GM21528 (cell line): ENCODE measurements at regions not wholly inside any gene's neighbourhood (a gene's known extent, or its start where the extent isn't known, plus 50 kb on each side); places are given as distances from the start of the nearest gene placed in this dataset.

Experiments used
- ATAC-seq: cut with Tn5 transposase; IDR thresholded peaks from one replicate; pipeline ENCODE4 v1.9.1; 2021; ENCODE audit warnings: mild to moderate bottlenecking, moderate library complexity; ENCODE audit not compliant: unreplicated experiment, low FRiP score

DNA sequence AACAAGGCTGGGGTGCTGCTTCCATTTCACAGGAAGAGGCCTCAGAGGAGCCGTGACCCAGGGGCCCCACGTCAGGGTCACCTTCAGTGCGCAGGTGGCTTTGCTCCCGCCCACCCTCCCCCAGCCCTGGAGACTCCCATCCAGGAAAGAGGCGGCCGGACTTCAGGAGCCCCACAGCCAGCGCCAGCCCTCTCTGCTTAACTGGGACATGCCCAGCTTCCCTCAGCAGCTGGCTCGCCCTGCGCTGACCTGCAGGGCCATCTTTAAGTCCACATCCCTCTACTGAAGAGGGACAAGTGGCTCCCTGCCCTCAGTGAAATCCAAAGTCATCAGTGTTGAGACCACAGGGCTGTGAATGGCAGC, 141.9 kb upstream of the PPP2R2D start:
- no peak for ATAC-seq

DNA sequence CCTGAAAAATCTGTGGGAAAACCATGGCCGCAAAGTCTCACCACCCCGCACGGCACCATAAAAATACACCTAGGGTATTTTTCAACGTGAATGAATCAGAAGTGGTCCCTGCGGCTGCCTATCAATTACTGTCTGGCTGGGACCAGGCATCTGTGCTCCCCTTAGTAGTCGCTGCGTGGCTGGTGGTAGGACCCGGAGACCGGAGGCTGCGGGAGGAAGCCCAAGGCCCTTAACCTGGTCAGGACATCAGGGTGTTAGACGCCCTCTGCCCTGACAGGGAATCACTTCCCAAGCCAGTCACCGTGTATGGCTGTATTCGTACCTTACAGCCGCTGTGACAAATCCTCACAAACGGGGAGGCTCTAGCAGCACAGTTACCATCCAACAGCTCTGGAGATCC, 141.5 kb upstream of the PPP2R2D start:
- no peak for ATAC-seq

DNA sequence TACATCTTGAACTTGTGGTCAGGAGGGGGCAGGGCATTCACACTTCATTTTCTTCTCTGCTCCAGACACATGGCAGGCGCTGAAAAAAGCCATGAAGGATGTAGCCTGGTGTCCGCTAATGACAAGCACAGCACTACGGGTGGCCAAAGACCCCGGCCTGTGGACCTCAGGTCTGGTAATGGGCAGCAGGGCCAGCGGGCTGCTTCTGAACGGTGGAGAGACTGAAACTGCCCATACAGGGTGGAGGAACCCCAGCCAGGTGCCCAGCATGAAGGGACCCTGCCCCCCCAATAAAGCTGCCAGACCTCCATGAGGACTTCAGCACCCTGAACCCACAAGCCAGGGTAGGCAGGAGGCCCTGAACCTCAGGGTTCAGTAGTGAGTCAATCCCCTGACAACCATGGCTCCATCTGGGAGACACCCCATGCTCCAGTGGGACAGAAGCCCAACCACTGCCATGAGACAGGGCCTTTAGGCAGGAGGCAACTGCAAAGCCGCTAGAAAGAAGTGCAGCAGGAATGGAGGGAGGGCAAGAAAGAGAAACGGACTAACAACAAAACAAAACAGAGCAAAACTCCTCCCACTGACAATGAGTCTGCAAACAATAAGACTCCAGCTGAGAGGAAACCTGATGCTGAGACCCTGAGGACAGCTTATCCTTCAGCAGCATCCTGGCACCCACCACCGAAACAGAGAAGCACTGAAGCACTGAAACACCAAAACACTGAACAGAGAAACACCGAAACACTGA, 140.2 kb upstream of the PPP2R2D start:
- ATAC-seq, result no peak

DNA sequence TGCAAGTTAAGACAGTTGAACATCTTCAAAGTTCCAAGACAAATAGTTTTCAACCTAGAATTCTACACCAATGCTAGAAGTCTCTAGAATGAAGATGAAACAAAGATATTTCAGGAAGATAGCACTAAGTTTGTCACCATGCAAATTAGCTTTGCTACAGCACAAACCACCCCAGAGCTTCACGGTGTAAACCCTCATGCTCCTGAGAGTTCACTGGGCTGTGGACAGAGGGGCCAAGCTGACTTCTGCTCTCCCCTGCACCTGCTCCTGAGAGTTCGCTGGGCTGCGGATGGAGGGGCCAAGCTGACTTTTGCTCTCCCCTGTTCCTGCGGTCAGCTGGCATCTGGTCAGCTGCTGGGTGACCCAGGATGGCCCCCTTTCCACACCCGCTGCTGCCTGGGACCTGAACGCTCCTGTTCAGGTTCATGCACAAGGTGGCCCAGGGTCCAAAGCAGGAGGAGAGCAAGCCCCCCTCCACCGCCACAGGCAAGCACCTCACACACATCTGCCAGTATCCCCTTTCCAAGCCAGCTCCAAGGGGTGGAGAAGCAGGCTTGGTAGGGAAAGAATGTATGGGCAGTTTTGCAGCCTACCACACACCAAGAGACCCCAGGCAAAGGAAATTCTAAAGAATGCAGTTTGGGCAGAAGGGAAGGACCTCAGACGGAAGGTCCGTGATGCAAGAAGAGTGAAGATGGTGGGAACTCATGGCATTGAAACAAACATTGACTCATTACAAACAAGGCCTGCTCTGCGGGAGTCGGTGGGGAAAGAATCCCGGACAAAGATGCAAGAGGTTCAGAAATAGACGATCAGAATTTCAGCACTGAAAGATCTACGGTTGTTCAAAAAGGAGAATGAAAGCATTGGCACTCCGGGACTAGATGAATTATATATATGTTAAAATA, 137.8 kb upstream of the PPP2R2D start:
- no peak for ATAC-seq

DNA sequence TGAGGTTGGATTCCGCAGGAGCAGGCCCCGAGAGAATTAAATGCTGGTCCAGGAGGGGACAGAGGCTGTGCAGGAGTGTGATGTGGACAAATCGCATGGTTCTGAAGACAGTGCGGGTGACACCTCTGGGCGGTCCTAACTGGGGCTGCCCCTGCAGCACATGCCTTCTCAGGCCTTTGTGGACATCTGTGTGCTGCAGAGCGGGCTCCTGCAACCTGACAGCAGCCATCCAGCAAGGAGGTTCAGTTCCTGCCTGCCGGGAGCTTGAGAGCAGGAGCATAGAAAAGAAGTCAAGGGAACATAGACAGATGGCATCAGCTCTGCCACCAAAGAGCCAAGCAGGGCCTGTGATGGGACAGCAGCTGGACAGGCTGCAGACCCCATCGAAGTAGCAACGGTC, 135.9 kb upstream of the PPP2R2D start:
- no peak for ATAC-seq

DNA sequence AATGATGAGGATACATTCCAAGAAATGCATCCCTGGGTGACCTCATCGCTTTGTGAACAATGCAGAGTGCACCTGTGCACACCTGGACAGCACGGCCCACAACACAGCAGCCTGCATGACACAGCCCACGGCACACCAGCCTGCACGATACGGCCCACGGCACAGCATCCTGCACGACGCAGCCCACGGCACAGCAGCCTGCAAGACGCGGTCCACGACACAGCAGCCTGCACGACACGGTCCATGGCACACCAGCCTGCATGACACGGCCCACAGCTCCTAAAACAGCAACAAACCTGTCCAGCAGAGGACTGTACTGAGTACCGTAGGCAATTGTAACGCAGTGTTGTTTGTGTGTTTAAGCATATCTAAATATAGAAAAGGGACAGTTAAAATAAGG, 134.7 kb upstream of the PPP2R2D start:
- no peak for ATAC-seq

DNA sequence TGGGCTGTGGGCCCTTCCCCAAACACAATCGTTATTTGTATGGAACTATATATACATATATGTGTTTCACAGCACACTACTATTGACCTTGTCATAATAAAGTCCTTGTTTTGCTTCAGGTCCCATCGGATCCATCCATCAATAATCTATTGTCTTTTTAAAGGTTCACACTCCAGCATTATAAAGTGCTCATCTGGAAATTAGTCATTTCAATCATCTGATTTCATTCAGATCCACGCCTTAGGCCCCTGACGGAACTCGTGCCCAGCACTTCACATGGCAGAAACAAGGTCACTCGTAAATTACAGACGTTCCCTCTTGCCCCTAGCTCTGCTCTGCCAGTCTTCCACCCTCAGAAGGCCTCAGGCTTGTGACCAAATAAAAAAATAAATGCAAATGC, 133.1 kb upstream of the PPP2R2D start:
- no peak for ATAC-seq

DNA sequence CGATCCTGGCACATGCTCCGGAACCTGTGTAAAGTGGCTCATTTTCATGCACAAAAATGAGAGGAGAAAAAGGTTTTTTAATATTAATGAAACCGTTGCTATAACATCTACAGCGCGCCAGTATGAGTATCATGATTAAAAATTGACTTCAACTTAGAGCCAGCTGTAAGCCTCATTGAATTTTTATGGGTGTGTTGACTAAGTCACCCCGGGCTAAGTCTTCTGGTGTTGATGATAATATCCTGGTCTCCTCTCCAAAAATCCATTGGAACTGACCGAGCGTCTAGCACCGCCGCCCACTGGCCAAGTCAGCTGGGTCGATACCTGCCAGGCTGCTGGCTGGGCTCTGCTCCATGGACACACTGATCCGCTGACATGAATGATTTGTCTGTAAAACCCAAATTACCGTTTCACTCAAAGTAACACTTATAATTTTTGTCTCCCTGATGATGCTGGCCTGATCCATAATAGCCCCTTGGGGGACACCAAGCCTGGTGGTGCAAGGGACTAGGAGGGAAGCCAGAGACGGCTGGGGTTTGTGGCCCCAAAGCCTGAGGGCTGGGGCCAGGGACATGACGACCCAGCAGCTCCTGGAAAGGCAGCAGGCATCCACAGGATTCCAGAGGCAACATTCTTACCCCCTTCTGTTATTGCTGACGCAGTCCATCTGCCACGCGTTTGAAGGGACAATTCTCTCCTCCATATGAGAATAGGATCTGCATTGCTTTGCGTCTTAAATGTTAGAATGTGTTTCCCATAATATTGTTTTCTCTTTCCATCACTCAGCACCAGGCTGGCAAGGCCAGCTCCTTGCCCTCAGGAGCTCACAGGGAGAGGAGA, 131.0 kb upstream of the PPP2R2D start:
- ATAC-seq, result no peak

DNA sequence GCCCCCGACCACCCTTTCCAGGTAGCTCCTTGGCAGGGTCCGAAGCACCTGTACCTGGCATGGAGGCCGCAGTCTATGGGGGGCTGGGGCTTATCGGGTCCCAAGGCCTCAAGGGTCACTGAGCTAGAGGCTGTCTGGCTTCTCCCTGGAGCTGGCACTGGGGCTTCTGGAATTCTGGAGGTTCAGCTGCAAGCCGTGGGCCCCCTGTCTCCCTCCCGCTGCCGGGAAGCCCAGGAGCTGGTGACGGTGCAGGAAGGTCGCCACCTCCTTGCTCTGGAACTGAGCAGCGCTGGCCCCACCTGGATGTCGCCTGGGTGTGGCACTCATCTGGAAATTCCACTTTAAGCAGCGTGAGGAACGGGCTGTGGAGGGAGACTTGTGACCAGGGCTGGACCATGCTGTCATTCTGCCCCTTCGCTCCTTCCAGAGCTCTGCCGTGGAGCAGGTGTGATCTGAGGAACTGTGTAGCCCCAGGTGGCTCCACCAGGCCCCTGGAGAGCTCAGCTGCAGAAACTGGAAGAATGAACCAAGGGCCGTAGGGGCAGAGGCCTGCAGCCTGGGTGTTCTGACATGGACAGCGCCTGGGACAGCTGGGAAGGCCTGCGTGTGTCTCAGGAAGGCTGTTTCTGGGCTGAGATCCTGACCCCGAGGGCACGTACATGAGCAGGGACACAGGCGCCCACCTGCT, 129.7 kb upstream of the PPP2R2D start:
- no peak for ATAC-seq

DNA sequence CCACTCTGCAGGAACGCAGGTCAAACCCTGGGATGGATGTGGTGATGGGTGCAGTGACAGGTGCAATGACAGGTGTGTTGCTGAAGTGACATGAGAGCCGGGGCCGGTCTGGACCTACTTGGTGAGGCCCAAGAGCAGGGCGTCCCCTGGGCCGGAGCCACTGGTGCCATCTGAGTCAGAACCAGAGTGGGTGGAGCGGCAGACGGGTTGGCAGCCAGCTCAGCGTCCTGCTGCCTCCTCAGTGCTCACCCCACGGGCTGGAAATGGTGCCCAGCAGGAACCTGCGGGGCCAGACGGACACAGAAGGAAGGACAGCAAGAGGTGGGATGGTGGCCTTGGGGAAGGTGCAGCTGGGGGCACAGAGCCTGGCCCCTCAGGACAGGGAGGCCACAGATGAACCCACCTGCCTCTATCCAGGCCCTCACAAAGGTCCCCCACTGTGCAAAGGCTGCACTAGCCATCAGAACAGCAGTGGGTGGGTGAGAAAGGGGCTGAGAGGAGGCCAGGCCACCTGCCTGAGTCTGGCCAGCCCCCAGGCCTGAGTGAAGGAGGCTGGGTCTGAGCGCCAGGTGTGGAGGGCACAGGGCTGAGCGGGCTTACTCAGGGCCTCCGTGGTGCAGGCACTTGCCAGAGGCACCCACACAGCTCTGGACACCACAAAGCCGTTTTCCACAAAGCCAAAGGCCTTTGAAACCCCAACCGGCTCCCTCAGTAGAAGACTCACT, 129.0 kb upstream of the PPP2R2D start:
- ATAC-seq, result no peak

DNA sequence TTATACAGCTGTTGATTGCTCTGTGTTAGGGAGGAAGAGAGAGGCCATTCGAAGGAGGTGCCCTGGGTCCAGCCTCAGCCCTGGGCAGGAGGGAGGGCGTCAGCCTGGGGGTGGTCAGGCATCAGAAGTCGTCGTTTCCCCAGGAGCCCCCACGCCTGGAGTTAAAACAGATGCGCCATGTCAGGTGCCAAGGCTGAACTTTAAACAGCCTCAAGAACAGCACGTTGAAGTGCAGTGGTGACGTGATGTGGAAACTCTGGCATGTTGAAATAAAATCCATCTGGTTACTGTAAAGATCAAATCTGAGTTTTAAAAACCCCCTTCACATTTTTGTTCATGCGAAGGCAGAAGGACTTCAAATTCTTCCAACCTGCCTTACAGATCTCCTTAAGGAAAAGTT, 128.4 kb upstream of the PPP2R2D start:
- ATAC-seq, result no peak

DNA sequence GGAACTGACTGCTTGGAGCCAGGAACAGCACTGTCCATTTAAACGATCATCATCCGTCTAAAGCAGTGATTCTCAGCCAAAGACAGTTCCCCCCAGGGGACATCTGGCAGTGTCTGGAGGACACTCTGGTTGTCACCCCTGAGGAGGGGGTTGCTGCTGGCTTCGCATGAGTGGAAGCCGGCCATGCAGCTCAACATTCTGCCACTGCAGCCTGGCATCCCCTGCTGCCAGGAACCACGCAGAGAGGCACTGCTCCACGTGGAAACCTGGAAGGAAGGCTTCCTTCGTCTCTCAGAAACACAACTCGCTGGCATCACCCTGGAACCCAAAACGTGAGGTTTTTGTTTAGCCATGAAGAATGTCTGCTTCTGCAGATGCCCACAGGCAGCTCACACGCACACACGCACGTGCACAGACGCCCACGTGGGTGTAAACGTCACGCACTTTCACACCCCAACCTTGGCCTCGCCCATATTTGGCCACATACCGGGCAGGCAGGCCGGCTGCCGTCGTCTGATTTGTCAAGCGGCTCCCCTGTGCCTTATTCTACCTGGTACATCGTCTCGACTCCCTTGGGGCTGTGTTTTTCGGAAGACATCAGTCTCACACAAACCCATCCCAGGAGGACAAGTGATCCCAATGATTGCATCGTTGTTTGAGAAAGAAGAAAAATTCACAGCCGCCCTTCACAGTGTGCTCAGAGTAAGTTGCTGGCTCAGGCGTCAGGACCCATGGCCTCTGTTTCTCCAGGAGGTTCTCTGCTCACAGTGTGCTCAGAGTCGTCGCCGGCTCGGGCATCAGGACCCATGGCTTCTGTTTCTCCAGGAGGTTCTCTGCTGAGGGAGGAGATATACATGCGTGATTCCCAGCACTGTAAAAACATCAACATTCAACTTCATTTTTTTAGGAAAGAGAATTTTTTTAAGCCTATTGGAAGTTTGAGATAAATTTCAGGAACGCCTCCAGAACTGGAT, 127.2 kb upstream of the PPP2R2D start:
- ATAC-seq, result no peak

DNA sequence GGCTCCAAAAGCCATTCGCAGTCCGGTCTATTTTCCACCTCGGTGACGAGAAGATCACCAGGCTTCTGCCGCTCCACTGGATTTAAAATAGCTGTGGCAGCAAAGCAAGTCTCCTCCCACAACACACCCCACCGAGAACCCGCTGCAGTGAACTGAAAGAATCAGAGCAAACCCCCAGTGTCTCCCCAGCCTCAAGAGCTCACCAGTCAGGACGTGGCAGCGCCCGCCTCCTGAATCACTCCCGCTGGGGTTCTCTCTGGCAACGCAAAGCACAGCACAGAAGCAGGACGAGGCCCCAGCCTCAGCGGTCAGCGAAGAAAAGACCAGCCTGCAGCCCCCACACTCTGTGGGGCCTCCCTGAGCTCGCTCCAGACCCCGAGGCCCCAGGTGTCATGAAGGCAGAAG, 126.1 kb upstream of the PPP2R2D start:
- no peak for ATAC-seq

DNA sequence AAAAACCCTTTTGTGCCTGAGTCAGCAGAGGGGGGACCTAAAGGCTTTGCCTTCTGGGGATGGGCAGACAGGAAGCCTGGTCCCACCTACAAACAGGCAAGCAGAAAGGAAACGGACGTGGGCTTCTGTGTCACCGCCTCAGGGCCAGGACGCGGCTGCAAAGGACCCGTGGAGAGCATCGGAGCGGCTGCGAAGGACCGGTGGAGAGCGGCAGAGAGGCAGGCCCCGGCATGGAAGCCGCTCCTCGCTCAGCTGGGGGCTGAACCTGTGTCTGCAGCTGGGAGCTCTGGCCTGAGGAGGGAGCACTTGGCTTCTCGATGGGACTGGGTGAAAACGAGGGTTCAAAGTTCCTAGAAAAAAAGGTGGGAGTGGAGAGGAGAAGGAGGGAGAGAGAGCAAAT, 125.4 kb upstream of the PPP2R2D start:
- no peak for ATAC-seq

DNA sequence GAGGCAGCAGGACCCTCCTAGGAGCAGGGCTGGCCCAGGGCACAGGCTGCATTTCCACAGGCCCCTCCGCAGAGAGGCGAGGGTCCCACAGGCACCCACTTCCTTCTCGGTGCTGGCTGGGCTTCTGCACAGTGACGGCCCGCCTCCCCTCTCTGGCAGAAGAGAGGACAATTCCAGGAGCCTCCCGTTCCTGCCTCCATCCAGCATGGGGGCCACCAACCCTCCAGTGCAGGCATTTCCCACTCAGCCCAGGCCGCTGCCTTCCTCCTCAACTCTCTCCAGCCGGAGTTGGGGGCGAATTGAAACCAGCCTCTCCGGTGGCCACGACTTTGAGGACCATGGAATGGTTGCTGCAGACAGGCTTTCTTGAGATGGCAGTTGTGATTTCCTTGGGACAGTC, 125.0 kb upstream of the PPP2R2D start:
- no peak for ATAC-seq

DNA sequence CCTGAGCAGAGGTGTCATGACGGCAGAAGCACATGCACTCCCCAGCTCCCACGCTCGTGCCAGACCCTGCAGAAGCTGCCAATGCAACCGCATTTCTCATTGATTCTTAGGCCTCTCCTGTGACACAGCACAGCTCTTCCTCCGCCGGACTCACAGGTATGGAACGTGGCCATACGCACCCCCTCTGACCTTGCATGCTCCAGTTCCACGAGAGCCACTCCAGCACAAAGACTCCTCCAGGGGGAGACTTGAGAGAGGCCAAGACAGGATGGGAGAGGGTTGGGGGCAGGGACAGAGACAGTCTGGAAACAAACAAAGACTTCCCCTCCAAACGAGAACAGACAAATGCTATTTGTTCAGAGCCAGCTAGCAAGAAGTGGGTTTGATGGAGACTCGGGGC, 124.3 kb upstream of the PPP2R2D start:
- ATAC-seq, result no peak

DNA sequence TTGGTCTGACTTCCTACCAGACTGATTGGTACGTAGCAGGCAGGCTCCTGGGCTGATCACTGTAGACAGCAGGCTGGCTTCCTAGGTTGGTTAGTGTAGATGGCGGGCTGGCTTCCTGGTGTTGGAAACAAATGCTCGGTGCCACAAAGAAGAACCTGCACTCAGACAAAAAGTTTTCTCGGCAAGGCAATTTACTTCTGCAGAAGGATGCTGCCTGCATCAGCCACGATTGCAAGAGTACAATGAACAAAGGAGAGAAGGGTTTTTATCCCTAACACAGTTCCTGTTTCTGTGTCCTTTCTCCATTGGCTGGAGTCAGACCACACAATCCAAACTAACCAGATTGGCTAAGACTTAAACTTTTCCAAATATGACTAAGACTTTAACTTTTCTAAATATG, 123.6 kb upstream of the PPP2R2D start:
- ATAC-seq, result no peak

DNA sequence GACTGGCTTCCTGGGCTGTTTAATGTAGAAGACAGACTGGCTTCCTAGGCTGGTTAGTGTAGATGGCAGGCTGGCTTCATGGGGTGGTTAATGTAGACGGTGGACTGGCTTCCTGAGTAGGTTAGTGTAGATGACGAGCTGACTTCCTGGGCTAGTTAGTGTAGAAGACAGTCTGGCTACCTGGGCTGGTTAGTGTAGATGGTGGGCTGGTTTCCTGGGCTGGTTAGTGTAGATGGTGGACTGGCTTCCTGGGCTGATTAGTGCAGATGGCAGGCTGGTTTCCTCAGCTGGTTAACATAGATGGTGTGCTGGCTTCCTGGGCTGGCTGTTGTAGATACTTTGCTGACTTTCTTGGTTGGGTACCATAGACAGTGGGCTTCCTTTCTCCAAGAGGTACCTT, 122.9 kb upstream of the PPP2R2D start:
- ATAC-seq, result no peak

DNA sequence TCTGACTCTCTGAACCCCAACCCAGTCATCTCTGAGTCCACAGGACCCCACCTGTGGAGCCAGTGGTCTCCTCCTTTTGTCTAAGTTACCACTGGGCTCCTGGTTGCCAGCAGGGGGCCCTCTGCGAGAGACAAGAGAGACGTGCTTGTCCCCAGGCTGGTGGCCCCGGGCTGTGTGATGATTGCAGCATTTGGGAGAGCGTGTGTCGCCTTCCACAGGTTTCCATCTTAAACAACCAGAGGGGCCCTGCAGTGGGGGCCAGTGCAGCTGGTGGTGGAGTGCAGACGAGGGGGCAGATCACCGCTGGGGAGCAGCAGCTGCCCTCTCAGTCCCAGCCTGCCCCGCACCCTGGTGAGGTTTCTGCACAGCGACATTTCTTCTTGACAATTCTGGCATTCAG, 122.4 kb upstream of the PPP2R2D start:
- ATAC-seq, result no peak
